GM19351 (cell line): ENCODE measurements at regions not wholly inside any gene's neighbourhood (a gene's known extent, or its start where the extent isn't known, plus 50 kb on each side); places are given as distances from the start of the nearest gene placed in this dataset.

Experiments
- ATAC-seq: cut with Tn5 transposase; IDR thresholded peaks from one replicate; pipeline ENCODE4 v1.9.1; 2021; ENCODE audit warnings: mild to moderate bottlenecking, moderate library complexity; ENCODE audit not compliant: unreplicated experiment

DNA sequence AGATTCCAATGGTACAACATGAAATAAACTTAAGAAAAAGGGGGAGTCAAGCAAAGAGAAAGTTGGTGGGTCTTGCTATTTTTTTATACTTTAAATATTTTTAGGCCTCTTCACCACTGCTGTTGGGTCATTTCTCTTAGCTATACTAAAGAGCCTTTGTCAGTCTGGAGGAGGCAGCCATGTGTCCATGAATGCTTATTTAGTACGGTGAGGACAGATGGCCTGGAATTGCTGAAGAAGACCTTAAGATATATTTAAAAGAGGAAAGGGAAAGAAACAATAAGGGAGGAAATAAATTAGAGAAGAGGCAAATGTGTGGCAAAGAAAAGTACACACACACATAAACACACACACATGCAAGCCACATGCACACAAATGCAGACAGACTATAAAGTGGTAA lies 560.5 kb upstream of the MEF2C start:
- no peak for ATAC-seq

DNA sequence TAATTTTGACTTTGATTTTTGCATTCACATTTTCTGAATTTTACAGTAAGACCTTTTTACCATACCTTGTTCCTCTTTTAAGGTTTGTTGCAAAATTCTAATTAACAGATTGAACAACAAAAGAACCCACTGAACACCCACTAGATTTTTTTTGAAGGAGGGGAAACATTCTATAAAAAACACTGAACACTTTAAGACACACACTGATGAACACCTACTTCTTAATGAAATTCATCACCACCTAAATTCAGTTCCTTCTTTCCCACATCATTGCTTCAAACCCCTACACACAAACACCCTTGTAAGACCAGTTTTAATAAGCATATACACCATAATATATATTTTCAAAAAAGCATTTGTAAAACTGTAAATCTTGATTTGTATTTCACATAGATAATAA lies 559.0 kb upstream of the MEF2C start:
- ATAC-seq = no peak

DNA sequence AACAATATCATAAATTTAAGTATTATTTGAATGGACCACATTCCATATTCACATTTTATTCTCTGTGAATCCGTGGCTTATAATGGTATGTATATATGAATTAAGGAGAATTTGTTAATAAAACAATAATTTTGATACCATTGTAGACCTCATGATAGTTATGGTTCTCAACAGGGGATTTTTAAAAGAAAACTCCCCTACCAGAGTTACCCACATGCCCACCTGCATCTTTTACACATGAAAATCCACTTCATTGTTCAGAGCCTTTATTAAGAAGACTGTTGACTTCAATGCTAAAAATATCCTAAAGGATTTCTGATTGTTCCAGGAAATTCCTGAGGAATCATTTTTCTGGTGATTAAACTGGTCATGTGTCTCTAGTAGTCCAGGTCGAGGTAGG lies 557.7 kb upstream of the MEF2C start:
- ATAC-seq = no peak

DNA sequence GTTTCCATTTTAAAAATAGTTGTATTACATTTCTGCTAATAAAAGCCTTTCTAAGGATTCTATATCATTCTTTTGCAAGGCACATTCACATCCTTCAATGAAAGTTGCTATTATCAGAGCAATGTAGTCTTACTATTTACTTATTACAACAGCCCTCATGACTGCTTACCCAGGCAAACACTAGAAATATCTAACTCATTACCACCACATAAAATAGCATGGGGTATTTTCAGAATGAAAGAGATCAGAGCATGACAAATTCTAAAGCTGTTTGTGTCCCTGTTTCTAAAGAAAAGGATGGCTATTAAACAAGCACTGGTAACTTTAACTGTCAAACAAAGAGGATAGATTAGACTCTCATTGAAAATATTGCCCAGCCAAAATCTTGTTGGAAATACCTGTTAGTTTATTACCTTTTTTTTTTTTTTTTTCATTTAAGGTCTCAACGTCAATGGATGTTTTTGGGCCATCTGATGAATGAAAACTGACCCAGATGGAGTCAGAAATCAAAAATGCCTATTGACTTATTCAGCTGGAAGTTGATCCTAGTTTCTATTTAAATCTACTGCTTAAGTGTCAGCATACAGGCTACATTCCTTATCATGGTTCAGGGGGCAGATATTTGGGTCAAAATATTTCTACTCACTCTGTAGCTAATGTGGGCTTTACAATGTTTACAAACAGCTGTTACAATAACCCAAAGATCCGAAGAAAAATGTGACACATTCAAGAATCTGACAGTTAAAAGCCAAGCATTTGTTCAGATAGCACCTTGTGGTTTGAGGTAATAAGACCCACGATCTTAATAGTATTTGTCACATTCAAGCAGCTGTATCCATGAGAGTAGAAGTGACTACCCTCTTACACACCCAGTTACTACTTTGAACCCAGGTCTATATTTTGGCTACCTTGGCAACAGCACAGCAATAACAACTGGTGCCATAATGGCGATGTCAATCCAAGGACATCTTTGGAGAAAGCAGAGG lies 554.8 kb upstream of the MEF2C start:
- no peak for ATAC-seq

DNA sequence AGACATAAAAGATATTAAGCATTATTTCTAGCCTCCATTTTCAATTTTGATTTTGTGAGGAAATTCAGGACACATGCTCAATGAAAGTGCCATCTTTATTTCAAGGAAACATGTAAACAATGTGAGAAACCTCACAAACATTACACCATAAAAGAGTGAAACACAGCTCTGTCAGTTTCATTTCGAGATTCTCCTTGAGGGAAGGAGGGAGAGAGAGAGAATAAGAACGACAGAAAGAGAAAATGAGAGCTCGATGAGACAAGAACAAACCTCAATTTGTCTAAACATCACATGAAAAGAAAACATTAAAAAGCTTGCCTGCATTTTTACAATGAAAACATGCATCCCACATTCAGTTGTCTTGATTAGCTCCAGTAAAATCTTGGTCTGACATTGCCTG lies 553.5 kb upstream of the MEF2C start:
- peak; percentile 24 for ATAC-seq

DNA sequence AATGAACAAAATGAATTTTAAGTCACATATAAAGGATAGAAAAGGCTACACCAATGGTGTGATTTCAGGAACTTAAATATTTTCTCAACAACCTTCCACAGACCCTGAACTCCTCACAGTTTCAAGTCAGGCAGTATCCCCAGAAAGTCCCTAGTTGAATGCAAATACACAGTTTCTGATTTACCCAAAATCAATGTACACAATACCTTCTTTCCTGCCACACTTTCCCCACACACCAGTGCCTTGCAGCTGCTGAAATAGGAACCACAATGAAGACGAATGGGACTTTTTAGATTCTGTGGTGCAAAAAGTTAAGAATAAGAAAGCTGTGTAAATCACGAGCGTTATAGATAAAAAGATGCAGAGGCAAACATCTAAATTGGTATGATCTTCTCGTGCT lies 552.4 kb upstream of the MEF2C start:
- peak; percentile 83 for ATAC-seq

DNA sequence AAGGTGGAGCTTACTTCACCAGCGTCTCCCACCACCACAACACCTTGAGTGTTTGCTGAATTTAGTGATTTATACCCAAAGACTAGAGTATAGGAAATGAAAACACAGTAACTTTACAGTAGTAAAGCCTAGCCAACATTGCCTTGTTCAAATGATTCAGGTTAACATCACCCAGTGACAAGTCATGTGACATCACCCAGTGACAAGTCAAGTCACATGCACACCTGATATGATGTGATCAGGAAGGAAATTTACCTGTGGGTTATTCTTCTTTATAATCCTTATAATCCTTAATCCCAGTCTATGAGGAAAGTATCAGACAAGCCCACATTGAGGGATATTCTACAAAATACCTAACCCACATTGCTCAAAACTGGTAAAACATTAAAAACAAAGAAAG lies 545.6 kb upstream of the MEF2C start:
- ATAC-seq = no peak

DNA sequence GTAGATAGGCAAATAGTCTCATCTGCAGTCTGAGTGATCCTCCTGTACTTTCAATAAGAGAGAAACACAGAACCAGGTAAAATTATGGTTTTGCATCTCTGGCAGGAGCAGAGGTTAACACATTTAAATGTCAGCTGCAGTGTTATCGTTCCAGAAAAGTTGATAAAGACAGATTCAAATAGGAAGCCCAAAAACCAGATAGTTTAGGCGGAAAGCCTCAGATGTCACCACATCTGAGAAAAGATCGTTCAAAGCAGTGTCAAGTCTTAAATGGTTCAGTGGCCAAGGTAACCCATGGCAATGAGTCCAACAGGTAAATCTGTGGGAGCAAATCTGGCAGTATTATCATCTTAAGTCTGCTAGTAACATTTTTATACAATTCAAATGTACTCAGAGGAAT lies 542.1 kb upstream of the MEF2C start:
- no peak for ATAC-seq

DNA sequence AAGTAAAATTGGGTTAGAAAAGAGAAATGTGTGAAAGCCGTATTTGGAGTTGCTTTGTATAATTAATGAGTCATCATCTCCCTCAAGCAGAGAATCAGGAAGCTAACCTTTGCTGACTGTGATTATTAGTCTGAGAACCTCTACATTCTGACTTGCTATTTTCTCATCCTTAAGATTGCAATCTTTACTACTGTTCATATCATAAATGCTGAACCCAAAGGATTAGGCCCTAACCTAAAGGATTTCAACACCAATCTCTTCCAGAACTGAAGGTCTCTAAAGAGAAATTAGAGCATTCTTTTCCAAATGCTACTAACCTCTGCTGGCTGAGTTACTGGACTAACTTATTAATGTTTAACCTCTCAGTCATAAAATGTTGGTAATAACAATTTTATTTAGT lies 538.1 kb upstream of the MEF2C start:
- ATAC-seq = no peak

DNA sequence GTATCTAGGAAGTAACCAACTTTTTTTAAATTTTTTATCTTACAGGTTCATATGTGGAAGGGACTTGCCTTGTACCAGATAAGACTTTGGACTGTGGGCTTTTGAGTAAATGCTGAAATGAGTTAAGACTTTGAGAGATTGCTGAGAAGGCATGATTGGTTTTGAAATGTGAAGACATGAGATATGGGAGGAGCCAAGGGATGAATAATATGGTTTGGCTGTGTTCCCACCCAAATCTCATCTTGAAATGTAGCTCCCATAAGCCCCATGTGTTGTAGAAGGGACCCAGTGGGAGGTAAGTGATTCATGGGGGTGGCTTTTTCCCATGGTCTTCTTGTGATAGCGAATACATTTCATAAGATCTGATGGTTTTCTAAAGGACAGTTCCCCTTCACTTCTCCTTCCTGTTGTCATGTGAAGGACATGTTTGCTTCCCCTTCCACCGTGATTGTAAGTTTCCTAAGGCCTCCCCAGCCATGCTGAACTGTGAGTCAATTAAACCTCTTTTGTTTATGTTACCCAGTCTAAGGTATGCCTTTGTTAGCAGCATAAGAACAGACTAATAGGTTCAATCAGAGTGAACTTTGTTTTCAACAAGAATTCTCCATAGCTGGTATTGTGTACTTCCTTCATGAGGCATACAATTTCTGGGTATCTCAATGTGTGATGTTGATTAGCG lies 535.6 kb upstream of the MEF2C start:
- no peak for ATAC-seq

DNA sequence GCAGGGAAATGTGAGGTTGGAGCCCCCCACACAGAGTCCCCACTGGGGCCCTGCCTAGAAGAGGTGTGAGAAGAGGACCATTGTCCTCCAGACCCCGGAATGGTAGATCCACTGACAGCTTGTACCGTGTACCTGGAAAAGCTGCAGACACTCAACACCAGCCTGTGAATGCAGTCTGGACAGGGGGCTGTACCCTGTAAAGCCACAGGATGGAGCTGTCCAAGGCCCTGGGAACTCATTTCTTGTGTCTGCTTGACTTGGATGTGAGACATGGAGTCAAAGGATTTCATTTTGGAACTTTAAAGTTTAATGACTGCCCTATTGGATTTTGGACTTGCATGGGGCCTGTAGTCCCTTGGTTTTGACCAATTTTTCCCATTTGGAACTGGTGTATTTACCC lies 535.0 kb upstream of the MEF2C start:
- ATAC-seq = no peak

DNA sequence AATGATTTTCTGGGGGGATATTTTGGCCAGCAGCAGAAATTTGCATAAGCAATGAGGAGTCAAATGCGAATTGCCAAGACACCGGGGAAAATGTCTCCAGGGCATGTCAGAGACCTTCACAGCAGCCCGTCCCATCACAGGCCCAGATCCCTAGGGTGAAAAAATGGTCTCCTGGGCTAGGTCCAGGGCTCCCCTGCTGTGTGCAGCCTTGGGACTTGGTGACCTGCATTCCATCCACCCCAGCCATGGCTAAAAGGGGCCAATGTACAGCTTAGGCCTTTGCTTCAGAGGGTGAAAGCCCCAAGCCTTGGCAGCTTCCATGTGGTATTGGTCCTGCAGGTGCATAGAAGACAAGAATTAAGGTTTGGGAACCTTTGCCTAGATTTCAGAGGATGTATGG lies 534.5 kb upstream of the MEF2C start:
- ATAC-seq = no peak

DNA sequence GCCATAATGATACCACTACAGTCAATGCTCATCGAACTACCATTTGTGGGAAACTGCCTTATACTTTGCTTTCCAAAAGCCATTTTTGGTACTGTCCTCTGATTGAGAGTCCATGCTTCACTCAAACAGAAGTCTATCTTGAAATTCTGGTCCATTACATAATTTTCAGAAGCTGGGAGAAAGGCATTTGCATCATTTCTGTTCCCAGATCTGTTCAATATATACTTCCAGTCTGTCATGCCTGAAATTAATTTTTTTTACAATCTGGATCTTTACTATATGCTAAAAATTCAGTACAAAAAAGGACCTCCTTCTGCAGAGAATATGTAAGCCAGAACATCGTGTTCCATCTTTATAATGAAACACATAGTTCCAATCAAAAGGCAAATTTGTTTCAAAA lies 528.9 kb upstream of the MEF2C start:
- ATAC-seq = no peak

DNA sequence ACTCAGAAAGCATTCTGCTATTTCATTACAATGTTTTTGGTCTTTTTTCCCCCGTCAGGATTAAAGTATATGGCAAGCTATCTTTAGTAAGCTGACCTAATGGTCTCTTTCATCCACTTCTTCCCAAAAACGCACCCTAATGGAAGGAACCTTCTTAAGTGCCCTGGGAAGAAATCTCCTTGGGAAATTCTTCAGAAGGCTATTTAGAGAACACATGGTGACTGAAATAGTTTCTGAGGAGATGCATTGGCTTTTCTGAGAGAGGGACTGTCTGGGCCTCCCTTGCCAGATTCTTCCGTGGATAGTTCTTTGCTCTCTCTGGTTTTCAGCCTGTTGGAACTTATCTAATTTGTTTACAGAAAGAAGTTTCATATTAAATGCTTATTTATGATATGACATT lies 524.1 kb upstream of the MEF2C start:
- no peak for ATAC-seq

DNA sequence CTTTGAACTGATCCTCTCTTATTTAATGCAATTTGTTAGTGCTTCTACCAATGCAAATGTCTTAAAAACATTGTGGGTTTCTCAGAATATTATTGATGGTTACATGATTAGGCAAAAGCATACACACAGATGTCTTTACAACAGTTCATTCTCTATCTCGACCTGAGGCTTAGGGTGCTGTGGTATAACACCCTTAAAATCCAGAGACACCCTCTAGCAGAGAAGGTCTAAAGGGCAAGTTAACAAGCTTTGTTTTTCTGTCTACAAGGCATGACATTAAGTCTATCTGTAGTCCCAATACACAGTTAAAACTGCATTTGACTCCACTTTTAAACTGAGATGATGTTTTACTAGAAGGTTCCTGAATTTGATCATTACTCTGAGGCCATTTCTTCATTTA lies 518.7 kb upstream of the MEF2C start:
- ATAC-seq = no peak

DNA sequence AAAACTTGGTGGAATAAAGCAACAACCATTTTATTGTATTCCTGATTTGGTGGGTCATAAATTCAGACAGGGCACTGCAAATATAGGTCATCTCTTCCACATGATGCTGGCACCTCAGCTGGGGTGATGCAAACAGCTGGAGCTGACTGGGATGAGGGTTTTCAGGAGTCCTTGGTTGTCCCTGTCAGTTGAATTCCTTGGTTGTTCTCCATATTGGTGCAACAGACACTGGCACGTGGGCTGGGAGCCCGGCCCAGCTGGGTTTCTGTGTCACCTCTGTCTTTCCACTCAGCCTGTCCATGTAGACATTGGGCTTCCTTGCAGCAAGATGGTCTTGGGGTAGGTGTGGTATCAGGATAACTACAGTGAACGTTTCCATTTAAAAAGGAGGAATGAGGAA lies 518.0 kb upstream of the MEF2C start:
- no peak for ATAC-seq

DNA sequence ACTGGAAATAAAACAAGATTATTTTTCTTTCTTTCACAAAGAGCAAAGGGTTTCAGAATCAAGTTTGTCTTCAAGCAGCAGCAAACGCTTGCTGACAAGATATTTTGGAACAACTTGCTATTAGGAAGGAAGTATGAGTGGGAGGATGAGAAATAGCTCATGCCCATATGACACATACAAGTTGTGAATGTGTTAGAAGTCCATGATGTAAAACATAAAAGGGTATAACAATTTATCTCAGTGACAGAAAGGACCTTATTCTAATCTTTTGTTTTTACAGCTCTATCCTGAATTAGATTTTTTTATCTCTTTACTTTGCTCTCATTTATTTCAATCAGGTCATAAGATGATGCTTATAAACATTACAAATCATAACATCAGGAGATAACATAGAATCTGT lies 516.6 kb upstream of the MEF2C start:
- no peak for ATAC-seq

DNA sequence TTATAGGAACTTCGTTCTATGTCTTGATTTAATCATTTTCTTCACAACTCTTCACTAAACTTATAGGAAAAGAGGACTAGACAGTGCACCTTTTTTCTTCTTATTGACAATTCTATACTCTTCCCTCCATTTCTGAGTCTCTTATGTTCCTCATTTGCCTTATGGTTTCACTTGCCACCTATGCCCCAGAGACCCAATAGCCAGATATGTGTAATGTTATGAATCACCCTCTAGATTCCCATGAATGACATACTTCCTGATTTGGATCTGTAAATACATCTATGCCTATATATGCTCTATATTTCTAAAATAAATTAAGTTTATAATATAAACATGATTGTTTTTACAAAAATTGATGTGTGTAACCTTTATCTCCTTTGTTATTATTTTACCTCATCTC lies 514.1 kb upstream of the MEF2C start:
- peak; percentile 84 for ATAC-seq

DNA sequence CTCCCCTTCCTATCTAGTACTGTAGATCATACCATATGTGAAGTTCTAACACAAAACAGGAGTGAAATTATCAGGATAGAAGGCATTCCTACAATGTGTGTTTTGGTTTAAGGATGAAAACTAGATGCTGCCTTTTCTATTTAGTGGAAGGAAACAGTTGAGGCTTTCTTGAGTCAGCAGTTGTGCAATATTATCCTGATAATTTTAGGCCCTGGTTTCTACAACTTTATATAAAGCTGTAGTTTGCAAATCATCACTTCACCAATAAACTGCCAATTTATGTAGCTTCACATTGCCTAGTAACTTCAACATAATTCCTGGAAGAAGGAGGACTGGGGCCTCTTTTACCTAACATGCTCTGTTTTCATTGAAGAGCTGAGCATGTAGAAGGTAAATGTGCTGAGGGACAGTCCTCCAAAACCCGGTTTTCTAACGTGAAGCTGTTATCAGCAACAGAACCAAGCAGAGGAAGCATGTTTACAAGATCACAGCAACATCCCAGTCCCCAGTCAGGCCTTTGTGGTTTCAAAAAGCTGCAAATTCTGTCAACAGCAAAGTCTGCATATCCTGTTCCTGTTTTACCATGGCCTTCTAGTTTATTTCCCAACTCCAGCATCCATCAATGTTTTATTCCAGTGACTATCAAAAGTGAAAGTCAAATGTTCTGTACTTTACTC lies 513.4 kb upstream of the MEF2C start:
- peak; percentile 42 for ATAC-seq

DNA sequence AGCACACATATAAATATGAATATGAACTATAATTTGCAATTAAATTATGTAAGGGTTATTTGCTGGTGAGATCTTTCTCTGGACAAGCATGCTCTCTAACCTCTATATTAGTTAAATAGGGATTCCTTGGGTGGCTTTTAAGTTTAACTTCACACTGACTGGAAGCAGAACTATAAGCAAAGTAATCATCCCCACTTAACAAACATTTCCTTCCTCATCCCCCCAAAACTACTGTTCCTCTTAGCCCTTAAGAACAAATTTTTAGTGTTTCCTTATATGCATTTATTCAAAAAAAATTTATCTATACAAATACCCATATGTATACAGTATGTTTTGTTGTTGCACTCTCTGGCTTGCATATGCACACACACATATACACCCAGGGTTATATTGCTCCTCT lies 512.1 kb upstream of the MEF2C start:
- ATAC-seq = no peak

DNA sequence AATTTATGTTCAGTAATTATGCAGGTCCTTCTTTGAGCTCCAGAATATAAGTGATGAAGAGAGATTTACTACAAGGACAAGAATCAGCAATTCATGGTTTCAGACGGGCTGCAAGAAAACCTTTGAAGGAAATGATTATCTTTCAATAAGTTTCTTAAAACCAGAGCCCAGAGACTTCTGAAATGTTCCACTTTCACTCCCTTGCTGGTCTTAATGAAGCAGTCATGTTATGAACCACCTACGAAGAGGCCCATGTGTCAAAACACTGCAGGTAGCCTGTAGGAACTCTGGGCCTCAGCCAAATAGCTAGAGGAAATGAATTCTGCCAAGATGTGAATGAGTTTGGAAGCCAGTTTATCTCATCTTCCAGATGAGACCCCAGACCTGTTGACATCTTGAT lies 505.9 kb upstream of the MEF2C start:
- no peak for ATAC-seq

DNA sequence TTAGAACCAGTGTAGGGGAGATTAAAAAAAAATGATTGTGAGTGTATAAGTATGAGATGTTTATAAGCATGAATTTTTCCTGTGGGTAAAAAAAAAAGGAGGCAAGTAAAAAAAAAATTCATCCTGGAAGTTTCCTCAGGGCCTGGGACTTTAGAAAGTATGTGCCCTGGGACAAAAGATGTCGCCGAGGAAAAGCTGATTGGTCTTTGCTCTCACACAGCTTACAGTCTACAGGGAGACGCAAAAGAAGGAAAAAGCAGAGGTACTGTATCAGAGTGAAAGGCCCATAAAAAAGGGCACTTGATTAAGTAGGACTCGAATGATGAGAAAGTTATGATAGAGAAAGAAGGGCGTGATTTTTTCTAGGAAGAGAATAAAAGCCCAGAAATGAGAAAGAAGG lies 501.4 kb upstream of the MEF2C start:
- ATAC-seq = no peak
